K562 (cell line): ENCODE measurements at regions not wholly inside any gene's neighbourhood (a gene's known extent, or its start where the extent isn't known, plus 50 kb on each side); places are given as distances from the start of the nearest gene placed in this dataset.
A peak's percentile ranks its signal among the peaks of the same experiment; 100 is the strongest.

Experiments
- EGR1 ChIP-seq: fragments of 450-650 bp; conservative IDR thresholded peaks from 2 replicates; pipeline ENCODE4 v1.6.1; 2017; ENCODE audit warnings: mild to moderate bottlenecking
- HNRNPLL ChIP-seq: fragments of 200-400 bp; formaldehyde crosslinking; IDR thresholded peaks from 2 replicates; pipeline ENCODE4 v1.6.1; 2017; ENCODE audit warnings: low read length, low read depth, mild to moderate bottlenecking; ENCODE audit not compliant: poor library complexity, severe bottlenecking
- MCM2 ChIP-seq: fragments of 450-650 bp; IDR thresholded peaks from 2 replicates; pipeline ENCODE4 v1.6.1; 2017; ENCODE audit warnings: low read depth, mild to moderate bottlenecking
- MXI1 ChIP-seq: IDR thresholded peaks from 2 replicates; pipeline ENCODE4 v1.6.1; 2011; ENCODE audit warnings: low read depth, mild to moderate bottlenecking, improper control_type of control experiment, low read length
- MYBL2 ChIP-seq, 2 experiments: fragments of 450-650 bp in 1 of 2; sonication (generic) in 1 of 2; formaldehyde crosslinking in 1 of 2; IDR thresholded peaks; 2 replicates each; pipeline versions ENCODE4 v1.6.1 to v1.8.1; 2017 to 2022; ENCODE audit warnings: borderline replicate concordance in 1 of 2, inconsistent platforms in 1 of 2, low read depth in 1 of 2, mild to moderate bottlenecking in 1 of 2, missing genetic modification reagents in 1 of 2, moderate library complexity in 1 of 2
- OTX1 ChIP-seq: fragments of 450-650 bp; formaldehyde crosslinking; IDR thresholded peaks from 2 replicates; pipeline ENCODE4 v1.4.0; 2022; ENCODE audit warnings: mild to moderate bottlenecking
- PHF8 ChIP-seq: fragments of 200-600 bp; sonication (generic); IDR thresholded peaks from 2 replicates; pipeline ENCODE4 v1.6.1; 2012; ENCODE audit warnings: mixed run types, mild to moderate bottlenecking, inconsistent platforms, low read length, moderate library complexity, borderline replicate concordance
- RFX7 ChIP-seq: fragments of 250-450 bp; sonication (Bioruptor Pico); IDR thresholded peaks from 2 replicates; pipeline ENCODE4 v1.5.1; 2021; ENCODE audit warnings: mild to moderate bottlenecking
- TAL1 ChIP-seq: fragments of 450-650 bp; IDR thresholded peaks from 2 replicates; pipeline ENCODE4 v1.6.1; 2016; ENCODE audit warnings: mild to moderate bottlenecking
- THRAP3 ChIP-seq: fragments of 450-650 bp; IDR thresholded peaks from 2 replicates; pipeline ENCODE4 v1.6.1; 2016; ENCODE audit warnings: mild to moderate bottlenecking, inconsistent platforms, borderline replicate concordance
- ZNF232 ChIP-seq: sonication (generic); formaldehyde crosslinking; IDR thresholded peaks from 2 replicates; pipeline ENCODE4 v1.8.0; 2022; ENCODE audit warnings: mild to moderate bottlenecking, missing genetic modification reagents
- ZNF507 ChIP-seq: conservative IDR thresholded peaks from 2 replicates; pipeline ENCODE4 v1.6.1; 2017; ENCODE audit warnings: missing genetic modification characterization, missing compliant biosample characterization
- TF ChIP-seq, protein P1 (sequence below): fragments of 250-450 bp; sonication (Bioruptor Pico); IDR thresholded peaks from 2 replicates; pipeline ENCODE4 v1.8.0; 2021; ENCODE audit warnings: moderate library complexity, mild to moderate bottlenecking, inconsistent platforms
- TF ChIP-seq, protein P2 (sequence below): fragments of 450-650 bp; IDR thresholded peaks from 2 replicates; pipeline ENCODE4 v1.6.1; 2016; ENCODE audit warnings: borderline replicate concordance
- TF ChIP-seq, protein P3 (sequence below): fragments of 450-650 bp; formaldehyde crosslinking; IDR thresholded peaks from 2 replicates; pipeline ENCODE4 v1.4.0; 2020; ENCODE audit warnings: mild to moderate bottlenecking, moderate library complexity
- TF ChIP-seq, protein P4 (sequence below), 2 experiments: fragments of 200-800 bp in 1 of 2; sonication (Bioruptor generic) in 1 of 2; sonication (generic) in 1 of 2; formaldehyde crosslinking in 1 of 2; IDR thresholded peaks in 1 of 2; conservative IDR thresholded peaks in 1 of 2; 2 replicates each; pipeline versions ENCODE4 v1.5.0 to v1.6.1; 2016 to 2020; ENCODE audit warnings: missing compliant biosample characterization in 1 of 2, missing genetic modification characterization in 1 of 2, missing genetic modification reagents in 1 of 2
- TF ChIP-seq, protein P5 (sequence below): IDR thresholded peaks from 2 replicates; pipeline ENCODE4 v1.6.1; 2011; ENCODE audit warnings: borderline replicate concordance, low read depth, mild to moderate bottlenecking, moderate library complexity, low read length; ENCODE audit not compliant: insufficient read depth, poor library complexity, severe bottlenecking

DNA sequence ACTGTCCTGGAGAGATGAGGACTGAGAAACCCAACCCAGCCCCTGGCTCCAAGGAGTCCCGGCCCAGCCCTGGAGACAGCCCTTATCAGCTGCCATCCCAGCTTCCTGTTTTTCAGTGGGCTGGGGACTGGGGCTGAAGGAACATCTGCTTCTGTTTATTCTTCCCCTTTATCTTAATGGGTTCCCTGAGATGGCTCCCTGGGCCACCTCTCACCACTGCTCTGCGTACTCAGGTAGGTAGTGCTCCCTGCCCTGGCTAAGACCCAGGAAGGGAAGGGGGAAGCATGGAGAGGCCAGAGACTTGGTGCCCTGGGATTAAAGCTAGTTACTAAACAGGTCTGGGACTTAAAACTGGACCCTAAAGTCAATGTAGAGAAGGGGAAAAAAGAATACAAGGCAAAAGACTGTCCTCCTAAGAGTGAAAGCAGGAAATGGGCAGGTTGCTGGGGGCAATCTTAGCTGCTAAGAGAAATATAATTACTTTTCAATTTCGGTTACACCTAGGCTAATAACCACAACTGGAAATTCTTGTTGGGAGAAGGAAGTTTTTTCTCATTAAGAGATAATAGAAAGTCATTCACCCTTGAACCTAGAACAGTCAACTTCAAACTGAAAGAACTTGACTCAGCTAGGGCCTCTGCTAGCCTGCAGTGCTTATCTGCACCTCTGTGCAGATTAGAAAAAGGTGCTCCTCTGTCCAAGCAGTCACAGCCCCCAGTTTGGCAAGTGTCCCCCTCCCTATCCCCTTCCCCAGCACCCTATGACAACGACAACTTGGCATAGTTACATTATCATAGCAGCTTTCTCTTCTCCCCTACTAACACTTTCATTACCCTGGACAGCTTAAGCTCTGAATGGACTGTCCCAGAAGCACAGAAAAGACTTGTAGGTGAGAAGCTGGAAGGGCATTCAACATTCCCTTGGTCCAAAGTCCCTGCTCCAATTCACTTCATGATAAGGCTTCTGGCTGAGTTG lies 65.6 kb upstream of the KDM7A start (continued):
- TF ChIP-seq, protein P1, sequence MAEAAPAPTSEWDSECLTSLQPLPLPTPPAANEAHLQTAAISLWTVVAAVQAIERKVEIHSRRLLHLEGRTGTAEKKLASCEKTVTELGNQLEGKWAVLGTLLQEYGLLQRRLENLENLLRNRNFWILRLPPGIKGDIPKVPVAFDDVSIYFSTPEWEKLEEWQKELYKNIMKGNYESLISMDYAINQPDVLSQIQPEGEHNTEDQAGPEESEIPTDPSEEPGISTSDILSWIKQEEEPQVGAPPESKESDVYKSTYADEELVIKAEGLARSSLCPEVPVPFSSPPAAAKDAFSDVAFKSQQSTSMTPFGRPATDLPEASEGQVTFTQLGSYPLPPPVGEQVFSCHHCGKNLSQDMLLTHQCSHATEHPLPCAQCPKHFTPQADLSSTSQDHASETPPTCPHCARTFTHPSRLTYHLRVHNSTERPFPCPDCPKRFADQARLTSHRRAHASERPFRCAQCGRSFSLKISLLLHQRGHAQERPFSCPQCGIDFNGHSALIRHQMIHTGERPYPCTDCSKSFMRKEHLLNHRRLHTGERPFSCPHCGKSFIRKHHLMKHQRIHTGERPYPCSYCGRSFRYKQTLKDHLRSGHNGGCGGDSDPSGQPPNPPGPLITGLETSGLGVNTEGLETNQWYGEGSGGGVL (CRISPR knock-in tag), result no peak
- TF ChIP-seq ZNF232 (CRISPR knock-in tag) (no peak), RFX7 (CRISPR knock-in tag) (no peak), MCM2 (no peak), OTX1 (CRISPR knock-in tag) (no peak), ZNF507 (no peak), MYBL2 (IDR thresholded peaks at IDR 0.05; ENCODE audit: low read depth) (no peak), MYBL2 (CRISPR knock-in tag; IDR thresholded peaks at IDR 0.05; ENCODE audit: borderline replicate concordance) (no peak), THRAP3 (no peak), EGR1 (peak; percentile 37), PHF8 (peak; percentile 33; the same call in 1 of the 2 replicates), MXI1 (no peak), TAL1 (peak; percentile 88), HNRNPLL (no peak)
- TF ChIP-seq, protein P2, sequence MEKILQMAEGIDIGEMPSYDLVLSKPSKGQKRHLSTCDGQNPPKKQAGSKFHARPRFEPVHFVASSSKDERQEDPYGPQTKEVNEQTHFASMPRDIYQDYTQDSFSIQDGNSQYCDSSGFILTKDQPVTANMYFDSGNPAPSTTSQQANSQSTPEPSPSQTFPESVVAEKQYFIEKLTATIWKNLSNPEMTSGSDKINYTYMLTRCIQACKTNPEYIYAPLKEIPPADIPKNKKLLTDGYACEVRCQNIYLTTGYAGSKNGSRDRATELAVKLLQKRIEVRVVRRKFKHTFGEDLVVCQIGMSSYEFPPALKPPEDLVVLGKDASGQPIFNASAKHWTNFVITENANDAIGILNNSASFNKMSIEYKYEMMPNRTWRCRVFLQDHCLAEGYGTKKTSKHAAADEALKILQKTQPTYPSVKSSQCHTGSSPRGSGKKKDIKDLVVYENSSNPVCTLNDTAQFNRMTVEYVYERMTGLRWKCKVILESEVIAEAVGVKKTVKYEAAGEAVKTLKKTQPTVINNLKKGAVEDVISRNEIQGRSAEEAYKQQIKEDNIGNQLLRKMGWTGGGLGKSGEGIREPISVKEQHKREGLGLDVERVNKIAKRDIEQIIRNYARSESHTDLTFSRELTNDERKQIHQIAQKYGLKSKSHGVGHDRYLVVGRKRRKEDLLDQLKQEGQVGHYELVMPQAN, result no peak
- TF ChIP-seq, protein P3, sequence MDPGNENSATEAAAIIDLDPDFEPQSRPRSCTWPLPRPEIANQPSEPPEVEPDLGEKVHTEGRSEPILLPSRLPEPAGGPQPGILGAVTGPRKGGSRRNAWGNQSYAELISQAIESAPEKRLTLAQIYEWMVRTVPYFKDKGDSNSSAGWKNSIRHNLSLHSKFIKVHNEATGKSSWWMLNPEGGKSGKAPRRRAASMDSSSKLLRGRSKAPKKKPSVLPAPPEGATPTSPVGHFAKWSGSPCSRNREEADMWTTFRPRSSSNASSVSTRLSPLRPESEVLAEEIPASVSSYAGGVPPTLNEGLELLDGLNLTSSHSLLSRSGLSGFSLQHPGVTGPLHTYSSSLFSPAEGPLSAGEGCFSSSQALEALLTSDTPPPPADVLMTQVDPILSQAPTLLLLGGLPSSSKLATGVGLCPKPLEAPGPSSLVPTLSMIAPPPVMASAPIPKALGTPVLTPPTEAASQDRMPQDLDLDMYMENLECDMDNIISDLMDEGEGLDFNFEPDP (CRISPR knock-in tag), result no peak
- TF ChIP-seq, protein P4, sequence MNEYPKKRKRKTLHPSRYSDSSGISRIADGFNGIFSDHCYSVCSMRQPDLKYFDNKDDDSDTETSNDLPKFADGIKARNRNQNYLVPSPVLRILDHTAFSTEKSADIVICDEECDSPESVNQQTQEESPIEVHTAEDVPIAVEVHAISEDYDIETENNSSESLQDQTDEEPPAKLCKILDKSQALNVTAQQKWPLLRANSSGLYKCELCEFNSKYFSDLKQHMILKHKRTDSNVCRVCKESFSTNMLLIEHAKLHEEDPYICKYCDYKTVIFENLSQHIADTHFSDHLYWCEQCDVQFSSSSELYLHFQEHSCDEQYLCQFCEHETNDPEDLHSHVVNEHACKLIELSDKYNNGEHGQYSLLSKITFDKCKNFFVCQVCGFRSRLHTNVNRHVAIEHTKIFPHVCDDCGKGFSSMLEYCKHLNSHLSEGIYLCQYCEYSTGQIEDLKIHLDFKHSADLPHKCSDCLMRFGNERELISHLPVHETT (CRISPR knock-in tag; conservative IDR thresholded peaks at IDR 0.05 in 1 of 2, IDR thresholded peaks at IDR 0.05 in 1 of 2), result peak in 1 of 2 experiments; percentile 70; a peak in 1 of 4 replicates
- TF ChIP-seq, protein P5, sequence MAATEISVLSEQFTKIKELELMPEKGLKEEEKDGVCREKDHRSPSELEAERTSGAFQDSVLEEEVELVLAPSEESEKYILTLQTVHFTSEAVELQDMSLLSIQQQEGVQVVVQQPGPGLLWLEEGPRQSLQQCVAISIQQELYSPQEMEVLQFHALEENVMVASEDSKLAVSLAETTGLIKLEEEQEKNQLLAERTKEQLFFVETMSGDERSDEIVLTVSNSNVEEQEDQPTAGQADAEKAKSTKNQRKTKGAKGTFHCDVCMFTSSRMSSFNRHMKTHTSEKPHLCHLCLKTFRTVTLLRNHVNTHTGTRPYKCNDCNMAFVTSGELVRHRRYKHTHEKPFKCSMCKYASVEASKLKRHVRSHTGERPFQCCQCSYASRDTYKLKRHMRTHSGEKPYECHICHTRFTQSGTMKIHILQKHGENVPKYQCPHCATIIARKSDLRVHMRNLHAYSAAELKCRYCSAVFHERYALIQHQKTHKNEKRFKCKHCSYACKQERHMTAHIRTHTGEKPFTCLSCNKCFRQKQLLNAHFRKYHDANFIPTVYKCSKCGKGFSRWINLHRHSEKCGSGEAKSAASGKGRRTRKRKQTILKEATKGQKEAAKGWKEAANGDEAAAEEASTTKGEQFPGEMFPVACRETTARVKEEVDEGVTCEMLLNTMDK, result no peak
